ENCODE measurements at regions not wholly inside any gene's neighbourhood (a gene's known extent, or its start where the extent isn't known, plus 50 kb on each side); places are given as distances from the start of the nearest gene placed in this dataset.

GRCh38 chr9:23341346-23341745 lies 484.7 kb downstream of the ELAVL2 start:
- no peak for DNase-seq

- no peak for DNase-seq
Observed at GRCh38 chr9:23342291-23342690, 483.7 kb downstream of the ELAVL2 start.

- no peak for DNase-seq
Observed at GRCh38 chr9:23343226-23343625, 482.8 kb downstream of the ELAVL2 start.

- DNase-seq: no peak
Observed at GRCh38 chr9:23361096-23361495, 464.9 kb downstream of the ELAVL2 start.

GRCh38 chr9:23372703-23373102 lies 453.3 kb downstream of the ELAVL2 start:
- DNase-seq: no peak

- no peak for DNase-seq
Observed at GRCh38 chr9:23375511-23375910, 450.5 kb downstream of the ELAVL2 start.

GRCh38 chr9:23379842-23380241 lies 446.2 kb downstream of the ELAVL2 start:
- DNase-seq: no peak

- DNase-seq: no peak
Observed at GRCh38 chr9:23380821-23381220, 445.2 kb downstream of the ELAVL2 start.

GRCh38 chr9:23382418-23382817 lies 443.6 kb downstream of the ELAVL2 start:
- no peak for DNase-seq

- DNase-seq: no peak
Observed at GRCh38 chr9:23394189-23394588, 431.9 kb downstream of the ELAVL2 start.

- DNase-seq: no peak
Observed at GRCh38 chr9:23408874-23409273, 417.2 kb downstream of the ELAVL2 start.

GRCh38 chr9:23412046-23412445 lies 414.0 kb downstream of the ELAVL2 start:
- DNase-seq: no peak

- DNase-seq: no peak
Observed at GRCh38 chr9:23412458-23412857, 413.6 kb downstream of the ELAVL2 start.

GRCh38 chr9:23413541-23413940 lies 412.5 kb downstream of the ELAVL2 start:
- no peak for DNase-seq

- no peak for DNase-seq
Observed at GRCh38 chr9:23423999-23424398, 402.0 kb downstream of the ELAVL2 start.

GRCh38 chr9:23426144-23426543 lies 399.9 kb downstream of the ELAVL2 start:
- no peak for DNase-seq

GRCh38 chr9:23431459-23431858 lies 394.6 kb downstream of the ELAVL2 start:
- DNase-seq: no peak

GRCh38 chr9:23434654-23435053 lies 391.4 kb downstream of the ELAVL2 start:
- DNase-seq: no peak

GRCh38 chr9:23438299-23438907 lies 387.6 kb downstream of the ELAVL2 start:
- DNase-seq: no peak

GRCh38 chr9:23441275-23441674 lies 384.8 kb downstream of the ELAVL2 start:
- DNase-seq: no peak

- no peak for DNase-seq
Observed at GRCh38 chr9:23444658-23445057, 381.4 kb downstream of the ELAVL2 start.

GRCh38 chr9:23447166-23447565 lies 378.9 kb downstream of the ELAVL2 start:
- DNase-seq: no peak

- no peak for DNase-seq
Observed at GRCh38 chr9:23447944-23448343, 378.1 kb downstream of the ELAVL2 start.

- DNase-seq: no peak
Observed at GRCh38 chr9:23451802-23452418, 374.1 kb downstream of the ELAVL2 start.

GRCh38 chr9:23464275-23464674 lies 361.8 kb downstream of the ELAVL2 start:
- no peak for DNase-seq

All from DMS153 (cell line).